ENCODE measurements at regions not wholly inside any gene's neighbourhood (a gene's known extent, or its start where the extent isn't known, plus 50 kb on each side); places are given as distances from the start of the nearest gene placed in this dataset.

DNA sequence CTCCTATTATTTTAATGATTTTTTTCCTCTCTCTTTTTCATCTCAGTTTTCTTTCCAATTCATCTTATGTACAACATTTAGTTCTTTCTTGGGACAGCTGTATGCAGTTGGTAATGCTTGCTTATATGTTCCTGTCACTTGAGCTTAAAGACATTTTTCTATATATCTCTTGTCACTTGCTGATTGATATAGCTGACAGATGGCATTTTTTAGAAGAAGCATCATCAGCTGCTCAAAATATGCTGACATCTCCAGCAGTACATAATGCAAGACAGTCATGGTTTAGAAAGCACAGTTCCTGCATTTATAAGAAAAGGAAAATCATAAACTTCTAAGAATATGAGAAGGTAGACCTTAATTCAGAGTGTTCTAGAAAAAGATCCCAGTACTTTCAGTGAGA, 56.5 kb downstream of the DCAF8L1 start:
- DNase-seq (no peak), ATAC-seq (ENCODE audit: poor library complexity) (no peak)
- Histone ChIP-seq H3K9me3 (ENCODE audit: control insufficient read depth in 1 of 2, insufficient read depth in 1 of 2, low read length in 2 of 2) (no peaks in the 10 kb centered on the region), H3K27me3 (ENCODE audit: control insufficient read depth in 1 of 2, insufficient read depth in 2 of 2, low read length in 2 of 2) (no peaks in the 10 kb centered on the region), H3K27ac (ENCODE audit: low read depth in 1 of 2, low read length in 2 of 2) (no peak overlapping the region), H3K36me3 (ENCODE audit: insufficient read depth, low read length) (no peaks in the 10 kb centered on the region), H3K4me1 (ENCODE audit: insufficient read depth, low read length) (no peaks in the 10 kb centered on the region), H3K4me3 (ENCODE audit: low read length) (no peak overlapping the region)
- Mint-ChIP-seq H3K4me1 (ENCODE audit: low read depth) (no peaks in the 10 kb centered on the region), H3K36me3 (ENCODE audit: low read depth) (no peaks in the 10 kb centered on the region), H3K4me3 (no peak overlapping the region), H3K27ac (no peak overlapping the region), H3K27me3 (no peaks in the 10 kb centered on the region), H3K9me3 (peaks cover 8% of the 10 kb centered on the region)
- TF ChIP-seq, protein P1, sequence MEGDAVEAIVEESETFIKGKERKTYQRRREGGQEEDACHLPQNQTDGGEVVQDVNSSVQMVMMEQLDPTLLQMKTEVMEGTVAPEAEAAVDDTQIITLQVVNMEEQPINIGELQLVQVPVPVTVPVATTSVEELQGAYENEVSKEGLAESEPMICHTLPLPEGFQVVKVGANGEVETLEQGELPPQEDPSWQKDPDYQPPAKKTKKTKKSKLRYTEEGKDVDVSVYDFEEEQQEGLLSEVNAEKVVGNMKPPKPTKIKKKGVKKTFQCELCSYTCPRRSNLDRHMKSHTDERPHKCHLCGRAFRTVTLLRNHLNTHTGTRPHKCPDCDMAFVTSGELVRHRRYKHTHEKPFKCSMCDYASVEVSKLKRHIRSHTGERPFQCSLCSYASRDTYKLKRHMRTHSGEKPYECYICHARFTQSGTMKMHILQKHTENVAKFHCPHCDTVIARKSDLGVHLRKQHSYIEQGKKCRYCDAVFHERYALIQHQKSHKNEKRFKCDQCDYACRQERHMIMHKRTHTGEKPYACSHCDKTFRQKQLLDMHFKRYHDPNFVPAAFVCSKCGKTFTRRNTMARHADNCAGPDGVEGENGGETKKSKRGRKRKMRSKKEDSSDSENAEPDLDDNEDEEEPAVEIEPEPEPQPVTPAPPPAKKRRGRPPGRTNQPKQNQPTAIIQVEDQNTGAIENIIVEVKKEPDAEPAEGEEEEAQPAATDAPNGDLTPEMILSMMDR (IDR thresholded peaks at IDR 0.05): no peak
- CTCF ChIA-PET: no interaction called here
- POLR2A ChIA-PET: no interaction called here
- intact Hi-C loops (cut with DNase I, micrococcal nuclease): no loop called here

DNA sequence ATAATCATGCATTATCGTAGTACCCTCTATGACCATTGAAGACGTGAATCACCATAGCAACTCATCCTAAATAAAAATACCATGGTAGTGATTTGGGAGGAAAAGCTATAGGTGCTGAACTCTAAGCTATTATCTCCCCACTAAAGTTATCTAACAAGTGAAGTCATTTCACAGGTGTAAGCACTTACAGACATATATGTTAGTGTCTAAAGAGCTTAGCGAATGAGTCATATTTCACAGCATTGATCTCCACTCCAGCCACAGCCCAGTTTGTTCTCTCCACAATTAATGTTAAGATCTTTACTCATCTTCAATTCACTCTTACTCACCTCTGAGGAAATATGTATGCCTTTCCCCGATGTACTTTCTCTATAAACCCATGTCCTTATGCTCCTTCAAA, 57.0 kb downstream of the DCAF8L1 start:
- ATAC-seq (ENCODE audit: poor library complexity) (no peak), DNase-seq (no peak)
- ChIA-PET POLR2A (no interaction called here), CTCF (no interaction called here)
- no peaks in the 10 kb centered on the region for H3K27me3 ChIP-seq (ENCODE audit: control insufficient read depth in 1 of 2, insufficient read depth in 2 of 2, low read length in 2 of 2)
- no peaks in the 10 kb centered on the region for H3K27me3 Mint-ChIP-seq
- H3K9me3 ChIP-seq (ENCODE audit: control insufficient read depth in 1 of 2, insufficient read depth in 1 of 2, low read length in 2 of 2): no peaks in the 10 kb centered on the region
- no peaks in the 10 kb centered on the region for H3K4me1 ChIP-seq (ENCODE audit: insufficient read depth, low read length)
- no peaks in the 10 kb centered on the region for H3K36me3 Mint-ChIP-seq (ENCODE audit: low read depth)
- no peak overlapping the region for H3K4me3 ChIP-seq (ENCODE audit: low read length)
- TF ChIP-seq, protein P1 (IDR thresholded peaks at IDR 0.05): no peak
- no peaks in the 10 kb centered on the region for H3K36me3 ChIP-seq (ENCODE audit: insufficient read depth, low read length)
- H3K4me1 Mint-ChIP-seq (ENCODE audit: low read depth): no peaks in the 10 kb centered on the region
- peaks cover 8% of the 10 kb centered on the region for H3K9me3 Mint-ChIP-seq
- H3K4me3 Mint-ChIP-seq: no peak overlapping the region
- H3K27ac Mint-ChIP-seq: no peak overlapping the region
- intact Hi-C loops (cut with DNase I, micrococcal nuclease): no loop called here
- H3K27ac ChIP-seq (ENCODE audit: low read depth in 1 of 2, low read length in 2 of 2): no peak overlapping the region

DNA sequence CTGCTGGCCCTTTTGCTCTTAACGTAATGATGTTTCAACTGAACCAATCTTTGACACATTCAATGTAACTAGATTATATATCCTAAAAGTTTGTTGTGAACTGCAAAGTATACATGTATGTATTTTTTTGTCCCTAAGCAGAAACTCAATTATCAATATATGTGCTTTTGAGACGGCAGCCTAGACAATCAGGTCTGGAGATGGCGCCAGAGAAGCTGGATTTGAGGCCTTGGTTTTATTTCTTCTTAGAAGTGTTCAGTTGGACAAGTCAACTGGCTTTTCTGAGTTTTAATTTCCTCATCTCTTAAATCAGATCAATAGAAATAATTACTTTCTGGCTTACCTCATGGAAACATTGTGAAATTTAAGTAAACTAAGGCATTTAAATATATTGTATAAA, 62.5 kb downstream of the DCAF8L1 start:
- no peaks in the 10 kb centered on the region for H3K9me3 ChIP-seq (ENCODE audit: control insufficient read depth in 1 of 2, insufficient read depth in 1 of 2, low read length in 2 of 2)
- ATAC-seq (ENCODE audit: poor library complexity) (no peak), DNase-seq (no peak)
- ChIA-PET POLR2A (no interaction called here), CTCF (no interaction called here)
- TF ChIP-seq, protein P1 (IDR thresholded peaks at IDR 0.05): no peak
- intact Hi-C loops (cut with DNase I, micrococcal nuclease): no loop called here
- no peak overlapping the region for H3K27ac Mint-ChIP-seq
- no peaks in the 10 kb centered on the region for H3K27me3 ChIP-seq (ENCODE audit: control insufficient read depth in 1 of 2, insufficient read depth in 2 of 2, low read length in 2 of 2)
- no peaks in the 10 kb centered on the region for H3K9me3 Mint-ChIP-seq
- H3K27me3 Mint-ChIP-seq: no peaks in the 10 kb centered on the region
- H3K4me1 ChIP-seq (ENCODE audit: insufficient read depth, low read length): no peaks in the 10 kb centered on the region
- H3K4me3 Mint-ChIP-seq: no peak overlapping the region
- no peaks in the 10 kb centered on the region for H3K4me1 Mint-ChIP-seq (ENCODE audit: low read depth)
- H3K27ac ChIP-seq (ENCODE audit: low read depth in 1 of 2, low read length in 2 of 2): no peak overlapping the region
- no peaks in the 10 kb centered on the region for H3K36me3 Mint-ChIP-seq (ENCODE audit: low read depth)
- no peak overlapping the region for H3K4me3 ChIP-seq (ENCODE audit: low read length)
- no peaks in the 10 kb centered on the region for H3K36me3 ChIP-seq (ENCODE audit: insufficient read depth, low read length)
